Liver (tissue), 8 donors: ENCODE measurements at regions not wholly inside any gene's neighbourhood (a gene's known extent, or its start where the extent isn't known, plus 50 kb on each side); places are given as distances from the start of the nearest gene placed in this dataset.

Source experiments
- DNase-seq: peaks from one replicate; pipeline ENCODE4 v3.0.0-alpha.2; 2017; ENCODE audit warnings: low spot score
- H3K27ac ChIP-seq, 2 donors: one replicate each; pipeline ENCODE4 v1.7.0; 2013; ENCODE audit warnings: inconsistent platforms in 2 of 2, low read length in 2 of 2, control low read depth in 1 of 2, low read depth in 1 of 2, mild to moderate bottlenecking in 1 of 2
- H3K27me3 ChIP-seq, 4 donors: one replicate each; pipeline versions ENCODE4 v1.6.1 to v1.7.0; 2013; ENCODE audit warnings: low read length in 3 of 4, inconsistent platforms in 1 of 4, mild to moderate bottlenecking in 1 of 4, moderate library complexity in 1 of 4; ENCODE audit not compliant: control insufficient read depth in 4 of 4, insufficient read depth in 4 of 4
- H3K36me3 ChIP-seq, 4 donors: one replicate each; pipeline versions ENCODE4 v1.6.1 to v1.7.0; 2013; ENCODE audit warnings: low read length in 3 of 4, mild to moderate bottlenecking in 3 of 4, low read depth in 1 of 4, moderate library complexity in 1 of 4; ENCODE audit not compliant: control insufficient read depth in 4 of 4, insufficient read depth in 3 of 4
- H3K4me1 ChIP-seq, 4 donors: one replicate each; pipeline versions ENCODE4 v1.6.1 to v1.7.0; 2013; ENCODE audit warnings: low read length in 3 of 4, mild to moderate bottlenecking in 3 of 4, moderate library complexity in 1 of 4; ENCODE audit not compliant: control insufficient read depth in 4 of 4, insufficient read depth in 4 of 4
- H3K4me3 ChIP-seq, 3 donors: one replicate each; pipeline versions ENCODE4 v1.6.1 to v1.7.0; 2013; ENCODE audit warnings: low read length in 3 of 3, control low read depth in 1 of 3, low read depth in 1 of 3, mild to moderate bottlenecking in 1 of 3
- H3K9ac ChIP-seq, 2 donors: one replicate each; pipeline ENCODE4 v1.7.0; 2013; ENCODE audit warnings: low read length in 2 of 2, mild to moderate bottlenecking in 2 of 2, moderate library complexity in 2 of 2, control low read depth in 1 of 2, low read depth in 1 of 2
- H3K9me3 ChIP-seq, 4 donors: one replicate each; pipeline versions ENCODE4 v1.6.1 to v1.7.0; 2013; ENCODE audit warnings: low read length in 3 of 4; ENCODE audit not compliant: control insufficient read depth in 4 of 4
- ATF3 ChIP-seq: IDR thresholded peaks from 2 replicates; pipeline ENCODE4 v1.6.1; 2016; ENCODE audit warnings: antibody characterized with exemption
- CTCF ChIP-seq: fragments of 150-350 bp; IDR thresholded peaks from 2 replicates; pipeline ENCODE4 v1.5.1; 2017; ENCODE audit warnings: improper control_type of control experiment, low read depth, low read length; ENCODE audit not compliant: missing input control
- EGR1 ChIP-seq, 2 donors: IDR thresholded peaks; 2 replicates each; pipeline ENCODE4 v1.6.1; 2016 to 2018; ENCODE audit warnings: antibody characterized with exemption in 2 of 2, low read depth in 2 of 2
- FOXA1 ChIP-seq: IDR thresholded peaks from 2 replicates; pipeline ENCODE4 v1.6.1; 2016; ENCODE audit warnings: antibody characterized with exemption
- FOXA2 ChIP-seq: IDR thresholded peaks from 2 replicates; pipeline ENCODE4 v1.6.1; 2016; ENCODE audit warnings: antibody characterized with exemption
- GABPA ChIP-seq, 2 donors: IDR thresholded peaks in 1 of 2; conservative IDR thresholded peaks in 1 of 2; 2 replicates each; pipeline ENCODE4 v1.6.1; 2016; ENCODE audit warnings: antibody characterized with exemption in 2 of 2, mild to moderate bottlenecking in 1 of 2, moderate library complexity in 1 of 2
- HNF4A ChIP-seq, 2 donors: conservative IDR thresholded peaks; 2 replicates each; pipeline ENCODE4 v1.6.1; 2016; ENCODE audit warnings: antibody characterized with exemption in 2 of 2, mild to moderate bottlenecking in 2 of 2
- HNF4G ChIP-seq: IDR thresholded peaks from 2 replicates; pipeline ENCODE4 v1.6.1; 2016; ENCODE audit warnings: antibody characterized with exemption
- JUND ChIP-seq, 2 donors: IDR thresholded peaks; 2 replicates each; pipeline ENCODE4 v1.6.1; 2016; ENCODE audit warnings: antibody characterized with exemption in 2 of 2
- MAX ChIP-seq: IDR thresholded peaks from 2 replicates; pipeline ENCODE4 v1.6.1; 2016; ENCODE audit warnings: antibody characterized with exemption
- NR2F2 ChIP-seq: IDR thresholded peaks from 2 replicates; pipeline ENCODE4 v1.6.1; 2016; ENCODE audit warnings: antibody characterized with exemption
- RAD21 ChIP-seq, 2 donors: IDR thresholded peaks; 2 replicates each; pipeline ENCODE4 v1.6.1; 2016; ENCODE audit warnings: antibody characterized with exemption in 2 of 2, mild to moderate bottlenecking in 2 of 2
- REST ChIP-seq: IDR thresholded peaks from 2 replicates; pipeline ENCODE4 v1.6.1; 2016; ENCODE audit warnings: antibody characterized with exemption, mild to moderate bottlenecking
- RXRA ChIP-seq, 2 donors: IDR thresholded peaks; 2 replicates each; pipeline ENCODE4 v1.6.1; 2017 to 2018; ENCODE audit warnings: antibody characterized with exemption in 2 of 2, mild to moderate bottlenecking in 1 of 2
- SP1 ChIP-seq: IDR thresholded peaks from 2 replicates; pipeline ENCODE4 v1.6.1; 2018; ENCODE audit warnings: antibody characterized with exemption, mild to moderate bottlenecking
- TAF1 ChIP-seq: conservative IDR thresholded peaks from 2 replicates; pipeline ENCODE4 v1.6.1; 2016; ENCODE audit warnings: antibody characterized with exemption, mild to moderate bottlenecking
- YY1 ChIP-seq: IDR thresholded peaks from 2 replicates; pipeline ENCODE4 v1.6.1; 2016; ENCODE audit warnings: antibody characterized with exemption, mild to moderate bottlenecking
- ZBTB33 ChIP-seq: IDR thresholded peaks from 2 replicates; pipeline ENCODE4 v1.6.1; 2016; ENCODE audit warnings: antibody characterized with exemption
- WGBS: extraction: QIAGEN DNeasy Blood & Tissue Kit; methylation state at CpG from one replicate; pipeline ENCODE4 v1.1.7; 2013; 5-methylcytosine and 5-hydroxymethylcytosine counted together
- donor health status: healthy.
- donor health status: healthy.
- donor health status: healthy.
- donor health status: healthy.
- donor health status: healthy.

- H3K9me3 ChIP-seq: peaks cover 0 to 2% (median 0%) of the 10 kb centered on the region in 4 donors
- no peak overlapping the region for H3K4me3 ChIP-seq
- TF ChIP-seq HNF4A (conservative IDR thresholded peaks at IDR 0.05) (peak; percentile 93 to 96), HNF4G (peak; percentile 52), GABPA (IDR thresholded peaks at IDR 0.05 in 1 of 2, conservative IDR thresholded peaks at IDR 0.05 in 1 of 2) (peak in 1 of 2 donors; percentile 31), ATF3 (peak; percentile 33), NR2F2 (peak; percentile 52), FOXA1 (peak; percentile 44), EGR1 (IDR thresholded peaks at IDR 0.05; ENCODE audit: low read depth in 2 of 2) (peak in 1 of 2 donors; percentile 44), JUND (IDR thresholded peaks at IDR 0.05) (peak; percentile 62 to 84), CTCF (no peak), RXRA (IDR thresholded peaks at IDR 0.05) (peak; percentile 98 to 99), FOXA2 (peak; percentile 54), REST (peak; percentile 71), ZBTB33 (peak; percentile 84), MAX (peak; percentile 94), SP1 (peak; percentile 76), RAD21 (IDR thresholded peaks at IDR 0.05) (peak; percentile 59 to 61), YY1 (peak; percentile 72), TAF1 (no peak)
- no peak overlapping the region for H3K9ac ChIP-seq
- H3K4me1 ChIP-seq: peaks cover 8 to 39% (median 34%) of the 10 kb centered on the region in 4 donors
- WGBS: 44% methylated on average over 2 of the region's 2 CpGs
- no peaks in the 10 kb centered on the region for H3K36me3 ChIP-seq
- H3K27ac ChIP-seq: peak overlapping the region; percentile 67 to 80
- DNase-seq: no peak
- H3K27me3 ChIP-seq: no peaks in the 10 kb centered on the region
These were observed 429.1 kb upstream of the ZMIZ1 start for GRCh38 chr10:78639629-78640028.
